HG03432 (cell line): ENCODE measurements at regions not wholly inside any gene's neighbourhood (a gene's known extent, or its start where the extent isn't known, plus 50 kb on each side); places are given as distances from the start of the nearest gene placed in this dataset.
"Not testable (repeated sequence)": the region's sequence is repeated elsewhere in the genome, so short reads cannot be mapped to it uniquely, and the experiment has no call there.

Experiments used
- ATAC-seq: cut with Tn5 transposase; IDR thresholded peaks from one replicate; pipeline ENCODE4 v1.9.1; 2021; ENCODE audit warnings: mild to moderate bottlenecking, moderate library complexity; ENCODE audit not compliant: unreplicated experiment

GRCh38 chr12:67484791-67485480, 163.6 kb upstream of the DYRK2 start:
- no peak for ATAC-seq

DNA sequence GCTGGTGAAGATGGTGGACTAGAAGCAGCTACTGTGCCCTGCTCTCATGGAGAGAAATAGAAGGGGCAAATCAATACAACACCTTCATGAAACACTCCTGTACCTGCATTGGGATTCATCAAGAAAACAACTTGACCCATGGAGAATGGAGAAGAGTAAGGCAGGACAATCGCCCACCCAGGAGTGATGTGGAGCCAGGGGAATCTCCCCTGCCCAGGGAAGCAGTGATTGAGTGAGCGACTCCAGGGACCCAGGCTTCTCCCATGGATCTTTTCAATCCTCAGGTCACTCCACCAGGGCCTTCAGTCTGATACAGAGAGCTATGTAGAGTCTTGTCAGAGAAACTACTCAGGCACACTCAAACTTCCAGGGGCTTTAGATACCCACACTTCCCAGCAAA, 161.9 kb upstream of the DYRK2 start:
- no peak for ATAC-seq

GRCh38 chr12:67488349-67488748, 160.2 kb upstream of the DYRK2 start:
- ATAC-seq = not testable (repeated sequence)

DNA sequence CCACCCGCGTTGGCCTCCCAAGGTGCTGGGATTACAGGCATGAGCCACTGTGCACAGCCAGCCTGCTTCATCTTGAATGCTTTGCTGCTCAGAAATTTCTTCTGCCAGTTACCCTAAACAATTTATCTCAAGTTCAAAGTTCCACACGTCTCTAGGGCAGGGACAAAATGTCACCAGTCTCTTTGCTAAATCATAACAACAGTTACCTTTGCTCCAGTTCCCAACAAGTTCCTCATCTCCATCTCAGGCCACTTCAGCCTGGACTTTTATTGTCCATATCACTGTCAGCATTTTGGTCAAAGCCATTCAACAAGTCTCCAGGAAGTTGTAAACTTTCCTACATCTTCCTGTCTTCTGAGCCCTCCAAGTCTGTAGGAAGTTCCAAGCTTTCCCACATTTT, 159.5 kb upstream of the DYRK2 start:
- no peak for ATAC-seq

GRCh38 chr12:67496581-67496980, 152.0 kb upstream of the DYRK2 start:
- no peak for ATAC-seq

DNA sequence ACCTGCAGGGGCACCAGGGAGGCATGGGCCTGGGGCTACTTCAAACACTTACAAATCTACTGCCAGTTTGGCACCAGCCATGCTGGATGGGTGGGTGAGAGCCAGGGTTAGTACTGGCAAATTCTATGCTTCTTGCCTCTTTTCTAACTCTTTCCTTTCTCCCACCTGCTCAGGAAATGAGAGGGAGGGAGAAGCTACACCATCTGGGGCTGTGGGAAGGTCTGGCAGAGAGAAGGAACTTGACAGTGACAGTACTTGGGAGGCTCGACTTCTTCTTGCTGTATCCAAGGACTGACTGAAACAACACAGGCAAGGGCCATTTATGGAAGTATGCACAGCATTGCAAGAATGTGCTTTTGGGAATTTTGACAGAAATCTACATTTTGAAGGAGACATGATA, 149.6 kb upstream of the DYRK2 start:
- no peak for ATAC-seq

DNA sequence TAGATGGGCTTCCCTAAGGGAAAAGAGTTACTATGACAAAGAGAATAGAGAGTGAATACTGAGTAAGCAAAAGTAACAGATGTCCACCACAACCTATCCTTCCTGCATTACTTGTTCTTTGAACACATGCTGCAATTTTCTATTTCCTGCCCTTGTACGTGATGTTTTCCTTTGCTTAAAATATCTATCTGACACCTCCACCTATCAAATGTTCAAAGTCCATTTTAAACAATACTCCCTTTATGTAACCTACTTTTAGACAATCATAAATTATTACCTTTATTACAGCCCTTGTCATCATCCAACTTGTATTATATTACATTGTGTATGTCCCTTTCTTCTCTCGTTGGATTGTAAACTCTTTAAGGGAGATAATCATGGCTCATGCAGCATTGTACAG, 147.2 kb upstream of the DYRK2 start:
- ATAC-seq = no peak

DNA sequence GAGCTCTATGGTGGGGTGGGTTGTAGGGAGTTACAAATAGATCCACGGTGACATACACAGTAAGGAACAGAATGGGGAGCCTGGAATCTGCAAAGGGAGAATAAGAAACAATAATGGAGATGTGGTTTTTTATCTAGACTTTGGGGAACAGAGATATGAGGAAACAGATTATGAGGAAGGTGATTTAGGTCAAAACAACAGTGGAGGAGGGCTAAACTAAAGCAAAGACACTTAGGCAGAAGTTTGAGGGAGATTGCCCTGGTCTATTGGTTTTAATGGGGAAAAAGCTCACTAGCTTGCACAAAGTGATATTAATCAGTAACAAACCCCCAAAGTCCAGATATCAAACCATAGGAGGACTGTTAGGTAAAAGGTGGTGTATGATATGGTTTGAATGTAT, 144.5 kb upstream of the DYRK2 start:
- no peak for ATAC-seq

- ATAC-seq = no peak
Observed at GRCh38 chr12:67506739-67507138, 141.8 kb upstream of the DYRK2 start.

GRCh38 chr12:67508830-67509229, 139.7 kb upstream of the DYRK2 start:
- no peak for ATAC-seq

DNA sequence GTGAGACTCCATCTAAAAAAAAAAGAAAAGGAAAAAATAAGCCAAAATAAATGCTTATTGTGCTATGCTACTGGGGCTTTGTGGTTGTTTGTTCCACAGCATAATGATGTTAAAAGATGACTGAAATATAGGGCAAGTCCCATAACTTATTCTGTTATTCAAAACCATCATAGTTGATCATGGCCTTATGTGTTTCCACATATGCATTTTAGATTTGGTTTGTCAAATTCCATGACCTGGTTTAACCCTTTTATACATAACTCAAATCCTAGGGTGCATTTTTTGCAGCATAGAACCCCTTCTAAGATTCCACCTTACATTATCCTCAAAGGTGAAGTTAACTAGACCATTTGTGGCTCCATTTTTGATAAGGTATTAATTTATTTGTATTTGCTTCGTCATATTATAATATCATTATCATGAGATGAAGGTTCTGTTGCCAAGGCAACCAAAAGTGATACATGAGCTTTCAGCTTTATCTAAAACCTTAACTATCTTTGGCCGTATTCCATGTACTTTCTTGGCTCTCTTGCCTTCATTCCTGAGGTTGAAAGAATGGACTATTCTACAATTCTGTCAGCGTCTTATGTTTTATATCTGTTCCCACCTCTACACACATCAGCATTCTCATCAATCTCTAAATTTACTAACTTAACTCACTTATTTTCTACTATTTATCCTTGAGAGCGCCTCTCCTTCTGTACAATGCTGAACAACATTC, 138.7 kb upstream of the DYRK2 start:
- no peak for ATAC-seq

- no peak for ATAC-seq
Observed at GRCh38 chr12:67512061-67512460, 136.5 kb upstream of the DYRK2 start.

- ATAC-seq = no peak
Observed at GRCh38 chr12:67514502-67514901, 134.0 kb upstream of the DYRK2 start.

DNA sequence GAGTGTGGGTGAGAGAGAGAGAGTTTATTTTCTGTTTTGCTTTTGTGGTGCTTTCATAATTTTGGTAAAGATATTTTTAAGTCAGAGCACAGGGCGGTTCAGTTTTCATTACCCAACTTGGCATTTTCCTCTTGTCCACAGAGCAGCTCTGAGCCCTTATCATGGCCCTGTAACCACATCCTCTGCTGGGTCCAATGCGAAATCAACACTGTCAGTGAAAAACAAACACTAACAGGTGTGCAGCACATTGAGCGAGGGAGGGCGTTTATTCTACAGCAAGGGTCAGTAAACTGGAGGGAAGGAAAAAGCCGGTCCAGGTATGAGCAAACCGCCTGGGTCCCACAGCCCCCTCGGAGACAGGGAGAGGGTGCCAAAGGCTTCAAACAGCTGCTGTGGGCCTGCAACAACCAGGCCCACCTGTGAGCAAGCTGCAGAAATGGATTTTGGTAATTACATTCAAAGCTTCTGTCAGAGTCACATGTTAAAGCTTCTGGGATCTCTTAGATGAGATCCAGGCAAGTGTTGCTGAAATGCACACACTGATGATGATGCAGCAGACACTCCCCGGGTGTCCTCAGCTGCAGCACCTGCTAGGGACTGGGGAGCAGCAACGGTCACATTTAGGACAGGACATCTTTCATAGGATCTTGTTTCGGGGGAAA, 132.7 kb upstream of the DYRK2 start:
- peak; percentile 96 for ATAC-seq

DNA sequence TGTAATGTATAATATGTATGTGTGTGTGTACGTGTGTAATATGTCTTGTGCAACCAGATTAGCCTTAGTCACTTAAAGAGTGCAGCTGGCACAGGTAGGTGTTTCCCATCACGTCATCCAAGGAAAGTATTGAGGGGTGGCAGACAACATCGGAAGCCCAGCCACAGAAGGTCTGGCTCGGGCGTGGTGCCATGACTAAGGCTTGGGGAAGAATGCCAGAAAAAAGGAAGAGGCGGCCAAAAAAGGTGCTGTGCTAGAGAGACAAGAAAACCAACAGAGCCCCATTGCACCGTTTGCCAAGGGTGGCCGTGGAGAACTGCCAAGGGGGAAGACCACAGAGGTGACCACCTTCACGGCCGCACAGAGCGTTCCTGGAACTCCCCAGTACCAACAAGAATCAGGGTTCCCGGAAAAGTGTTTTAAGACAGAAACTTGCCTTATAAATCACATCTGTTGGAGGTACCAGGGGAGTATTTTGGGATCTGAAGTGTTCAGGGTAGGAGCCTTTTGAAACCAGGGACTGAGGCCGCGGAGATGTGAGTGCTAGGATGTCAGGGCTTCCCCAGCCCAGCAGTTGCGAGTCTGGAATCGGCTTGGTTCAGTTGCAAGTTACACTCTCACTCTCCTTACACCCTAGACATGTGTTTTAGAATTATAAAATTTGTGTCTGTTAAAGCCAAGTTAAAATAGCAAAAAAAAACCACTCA, 131.2 kb upstream of the DYRK2 start:
- no peak for ATAC-seq

DNA sequence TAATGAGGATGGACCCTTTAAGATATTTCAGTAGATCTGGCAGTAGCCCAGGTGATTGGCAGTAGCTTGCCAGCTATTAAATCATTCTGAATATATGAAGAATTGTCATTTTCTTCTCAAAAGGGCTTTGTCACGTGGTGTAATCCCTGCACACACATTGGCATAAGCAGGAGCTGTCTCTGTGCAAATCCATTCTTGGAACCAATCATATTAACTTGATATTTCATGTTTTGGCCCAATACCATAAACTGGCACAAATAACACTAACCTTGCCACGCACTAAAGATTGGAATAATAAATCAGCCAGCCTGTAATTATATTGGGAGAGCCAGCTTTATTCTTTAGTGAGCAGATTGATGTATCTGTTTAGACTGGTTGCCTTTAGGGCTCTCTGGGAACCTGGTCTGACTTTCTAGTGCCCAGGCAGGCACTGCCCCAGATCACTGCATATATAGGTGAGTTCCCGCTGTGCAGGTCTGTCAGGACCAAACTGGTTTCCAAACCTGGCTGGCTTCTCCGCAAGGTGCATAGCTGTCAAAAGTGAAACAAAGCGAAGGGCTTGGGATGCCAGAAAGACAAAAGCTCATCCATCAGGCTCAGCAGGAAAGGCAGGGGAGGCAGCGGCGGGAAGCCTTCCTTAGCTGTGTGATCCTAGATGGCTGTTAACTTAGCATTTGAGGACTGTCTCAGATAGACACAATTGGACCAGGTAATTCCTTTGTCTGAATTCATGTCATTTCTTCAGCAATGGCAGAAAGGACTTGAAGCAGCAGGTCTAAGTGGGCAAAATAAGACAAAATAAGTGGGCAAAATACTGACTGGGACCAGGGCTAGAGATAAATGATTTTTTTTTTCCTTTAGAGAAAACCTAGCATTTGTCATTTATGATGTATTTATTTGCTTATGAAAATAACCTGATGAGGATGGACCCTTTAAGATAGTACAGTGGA, 128.8 kb upstream of the DYRK2 start:
- no peak for ATAC-seq

GRCh38 chr12:67520606-67521005, 127.9 kb upstream of the DYRK2 start:
- no peak for ATAC-seq

DNA sequence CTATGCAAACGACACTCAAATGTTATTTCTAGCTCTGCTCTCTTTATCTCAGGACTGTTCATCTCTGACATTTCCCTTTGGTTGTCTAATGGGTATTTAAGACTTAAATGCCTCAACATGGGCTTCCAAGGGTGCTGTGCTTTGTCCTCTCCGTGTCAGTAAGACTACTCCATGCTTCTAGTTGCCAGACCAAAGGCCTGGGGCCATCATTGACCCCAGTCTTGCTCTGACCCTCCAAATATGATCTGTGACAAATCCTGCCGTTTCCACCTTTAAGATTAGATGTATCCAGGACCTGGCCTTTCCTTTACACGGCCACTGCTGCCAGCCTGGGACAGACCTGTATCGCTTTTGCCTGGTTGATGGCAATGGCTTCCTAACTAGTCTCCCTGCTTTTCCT, 126.3 kb upstream of the DYRK2 start:
- no peak for ATAC-seq

DNA sequence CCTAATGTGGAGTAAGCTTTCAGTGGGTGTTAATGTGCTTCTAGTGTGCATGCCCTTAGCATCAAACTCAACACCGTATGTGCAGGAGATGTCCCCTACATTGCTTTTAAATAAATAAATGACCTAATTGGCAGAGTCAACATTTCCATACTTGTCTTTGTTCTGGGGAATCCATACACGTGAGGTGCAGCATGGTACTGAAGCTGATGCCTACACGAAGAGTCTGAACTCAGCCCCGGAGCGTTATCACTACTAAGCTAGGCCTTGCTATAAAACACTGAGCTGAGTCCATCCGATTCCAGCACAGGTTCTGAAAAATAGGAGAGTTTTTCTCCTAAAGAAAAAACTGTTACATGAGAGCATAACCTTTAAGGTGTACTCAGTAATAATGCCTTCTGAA, 125.0 kb upstream of the DYRK2 start:
- ATAC-seq = no peak

DNA sequence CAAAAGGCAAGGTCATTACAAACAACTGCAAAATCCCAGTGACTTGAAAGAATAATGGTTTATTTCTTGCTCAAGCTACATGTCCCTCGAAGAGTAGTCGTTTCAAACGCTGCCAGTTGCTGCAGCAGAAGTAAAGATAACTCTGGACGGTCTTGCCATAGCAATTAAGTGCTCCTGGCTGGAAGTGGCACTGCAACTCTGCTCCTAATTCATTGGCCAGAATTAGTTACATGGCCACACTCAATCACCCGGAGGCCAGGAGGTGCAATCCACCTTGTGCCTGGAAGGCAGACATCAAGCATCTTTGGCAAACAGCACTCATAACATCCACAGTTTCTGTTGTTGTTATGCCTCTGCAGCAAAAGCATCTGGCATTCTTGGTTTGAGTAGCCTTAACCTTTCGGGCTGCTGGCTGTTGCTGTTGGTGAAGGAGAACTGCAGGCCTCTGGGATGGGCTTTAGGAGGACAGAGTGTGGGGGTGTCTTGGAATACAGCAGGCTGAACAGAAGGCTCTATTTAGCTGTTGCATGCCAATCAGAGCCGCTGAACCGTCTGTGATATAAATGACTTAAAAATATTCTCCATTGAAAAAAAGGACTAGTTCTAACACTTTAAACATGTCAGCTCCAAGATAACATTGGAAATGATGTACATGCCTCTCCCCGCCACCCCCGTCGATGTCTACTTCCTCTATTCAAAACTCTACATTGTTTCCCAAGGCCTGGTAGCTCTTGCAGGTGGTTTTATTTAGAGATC, 123.5 kb upstream of the DYRK2 start:
- no peak for ATAC-seq
